GF-D8 (cell line): ENCODE measurements at regions not wholly inside any gene's neighbourhood (a gene's known extent, or its start where the extent isn't known, plus 50 kb on each side); places are given as distances from the start of the nearest gene placed in this dataset.
"Not testable (repeated sequence)": the region's sequence is repeated elsewhere in the genome, so short reads cannot be mapped to it uniquely, and the experiment has no call there.

Source experiments
- DNase-seq: peaks from one replicate; lab custom pipeline; 2025; lab: John Stamatoyannopoulos, UW

- DNase-seq: no peak
These were observed 81.4 kb upstream of the ZNF366 start for GRCh38 chr5:72588640-72589039.

GRCh38 chr5:72587661-72588308 lies 80.6 kb upstream of the ZNF366 start:
- no peak for DNase-seq

- DNase-seq: no peak
These were observed 79.7 kb upstream of the ZNF366 start for GRCh38 chr5:72586788-72587530.

- DNase-seq: no peak
These were observed 77.3 kb upstream of the ZNF366 start for GRCh38 chr5:72584466-72584865.

- not testable (repeated sequence) for DNase-seq
These were observed 72.1 kb upstream of the ZNF366 start for GRCh38 chr5:72579290-72579689.

- no peak for DNase-seq
These were observed 65.1 kb upstream of the ZNF366 start for GRCh38 chr5:72572236-72572765.

- no peak for DNase-seq
These were observed 62.3 kb upstream of the ZNF366 start for GRCh38 chr5:72569408-72569944.

- DNase-seq: no peak
These were observed 59.5 kb upstream of the ZNF366 start for GRCh38 chr5:72566746-72567145.

GRCh38 chr5:72565513-72566289 lies 58.5 kb upstream of the ZNF366 start:
- DNase-seq: no peak

- DNase-seq: no peak
These were observed 55.5 kb upstream of the ZNF366 start for GRCh38 chr5:72562717-72563116.

GRCh38 chr5:72561148-72561972 lies 54.1 kb upstream of the ZNF366 start:
- DNase-seq: no peak

GRCh38 chr5:72559866-72560766 lies 52.9 kb upstream of the ZNF366 start:
- no peak for DNase-seq

GRCh38 chr5:72558383-72558782 lies 51.2 kb upstream of the ZNF366 start:
- no peak for DNase-seq

GRCh38 chr5:72558046-72558336 lies 50.8 kb upstream of the ZNF366 start:
- DNase-seq: no peak

GRCh38 chr5:72557167-72558045 lies 50.2 kb upstream of the ZNF366 start:
- no peak for DNase-seq
